SK-N-SH treated with all-trans-retinoic acid at 6 μM for 48 hours (cell line): ENCODE measurements at regions not wholly inside any gene's neighbourhood (a gene's known extent, or its start where the extent isn't known, plus 50 kb on each side); places are given as distances from the start of the nearest gene placed in this dataset.

Experiments used
- ATAC-seq: fragments of 200-7000 bp; cut with Tn5 transposase; 3 replicates; pipeline ENCODE4 v1.9.1; 2020; ENCODE audit warnings: mild to moderate bottlenecking, moderate library complexity
- ARNTL ChIP-seq: fragments of 450-650 bp; formaldehyde crosslinking; IDR thresholded peaks from 2 replicates; pipeline ENCODE4 v1.5.0; 2020; ENCODE audit warnings: low read depth, mild to moderate bottlenecking, moderate library complexity, borderline replicate concordance
- BACH2 ChIP-seq: fragments of 250-450 bp; sonication (Bioruptor Pico); IDR thresholded peaks from 2 replicates; pipeline ENCODE4 v1.9.0; 2021; ENCODE audit warnings: mild to moderate bottlenecking, borderline replicate concordance
- CSRNP3 ChIP-seq: fragments of 250-450 bp; sonication (Bioruptor Pico); IDR thresholded peaks from 2 replicates; pipeline ENCODE4 v1.5.1; 2021; ENCODE audit warnings: mild to moderate bottlenecking, moderate library complexity
- ESRRG ChIP-seq: fragments of 250-450 bp; sonication (Bioruptor Pico); IDR thresholded peaks from 2 replicates; pipeline ENCODE4 v1.6.1; 2021; ENCODE audit warnings: mild to moderate bottlenecking
- GLIS3 ChIP-seq: fragments of 250-450 bp; sonication (Bioruptor Pico); IDR thresholded peaks from 2 replicates; pipeline ENCODE4 v1.5.0; 2020; ENCODE audit warnings: mild to moderate bottlenecking, moderate library complexity
- ISL1 ChIP-seq: fragments of 250-450 bp; sonication (Bioruptor Pico); IDR thresholded peaks from 2 replicates; pipeline ENCODE4 v2.1.2; 2022; ENCODE audit warnings: mild to moderate bottlenecking, moderate library complexity
- OSR1 ChIP-seq: fragments of 250-450 bp; sonication (Bioruptor Pico); IDR thresholded peaks from 2 replicates; pipeline ENCODE4 v1.8.0; 2022; ENCODE audit warnings: moderate library complexity, mild to moderate bottlenecking, inconsistent platforms
- PATZ1 ChIP-seq: fragments of 250-450 bp; sonication (Bioruptor Pico); IDR thresholded peaks from 2 replicates; pipeline ENCODE4 v1.8.0; 2020; ENCODE audit warnings: mild to moderate bottlenecking, moderate library complexity, borderline replicate concordance
- POU6F1 ChIP-seq: fragments of 250-450 bp; sonication (Bioruptor Pico); IDR thresholded peaks from 2 replicates; pipeline ENCODE4 v1.8.0; 2021; ENCODE audit warnings: low read depth, mild to moderate bottlenecking, moderate library complexity, borderline replicate concordance
- PPARA ChIP-seq: fragments of 250-450 bp; sonication (Bioruptor Pico); IDR thresholded peaks from 2 replicates; pipeline ENCODE4 v1.5.0; 2020; ENCODE audit warnings: mild to moderate bottlenecking, borderline replicate concordance
- RARB ChIP-seq: fragments of 250-450 bp; sonication (Bioruptor Pico); IDR thresholded peaks from 2 replicates; pipeline ENCODE4 v1.8.0; 2021; ENCODE audit warnings: mild to moderate bottlenecking, moderate library complexity
- SNAI2 ChIP-seq: fragments of 250-450 bp; sonication (Bioruptor Pico); IDR thresholded peaks from 2 replicates; pipeline ENCODE4 v1.5.0; 2020; ENCODE audit warnings: mild to moderate bottlenecking, moderate library complexity
- TSHZ2 ChIP-seq: fragments of 250-450 bp; sonication (Bioruptor Pico); IDR thresholded peaks from 2 replicates; pipeline ENCODE4 v1.5.0; 2020; ENCODE audit warnings: mild to moderate bottlenecking, moderate library complexity
- ZFP3 ChIP-seq: fragments of 250-450 bp; sonication (Bioruptor Pico); IDR thresholded peaks from 2 replicates; pipeline ENCODE4 v1.5.0; 2020; ENCODE audit warnings: mild to moderate bottlenecking, moderate library complexity
- ZFP30 ChIP-seq: fragments of 450-650 bp; formaldehyde crosslinking; IDR thresholded peaks from 2 replicates; pipeline ENCODE4 v1.5.0; 2022; ENCODE audit warnings: mild to moderate bottlenecking, moderate library complexity
- ZNF565 ChIP-seq: fragments of 450-650 bp; formaldehyde crosslinking; conservative IDR thresholded peaks from 2 replicates; pipeline ENCODE4 v1.5.0; 2020; ENCODE audit warnings: low read depth, mild to moderate bottlenecking, moderate library complexity
- ZNF70 ChIP-seq: fragments of 450-650 bp; formaldehyde crosslinking; IDR thresholded peaks from 2 replicates; pipeline ENCODE4 v1.5.0; 2020; ENCODE audit warnings: mild to moderate bottlenecking, moderate library complexity
- ZNF8 ChIP-seq: fragments of 450-650 bp; formaldehyde crosslinking; IDR thresholded peaks from 2 replicates; pipeline ENCODE4 v1.5.0; 2020; ENCODE audit warnings: mild to moderate bottlenecking, moderate library complexity

GRCh38 chr2:199105826-199106225 is 351.9 kb downstream of the SATB2 start (continued):
- TF ChIP-seq PATZ1 (CRISPR knock-in tag) (no peak), ISL1 (CRISPR knock-in tag) (no peak), ZNF565 (no peak), SNAI2 (CRISPR knock-in tag) (no peak), ESRRG (CRISPR knock-in tag) (no peak), ZNF70 (CRISPR knock-in tag) (no peak), ZFP30 (CRISPR knock-in tag) (no peak)

- TF ChIP-seq RARB (CRISPR knock-in tag) (no peak), TSHZ2 (CRISPR knock-in tag) (no peak), ARNTL (CRISPR knock-in tag) (no peak), POU6F1 (CRISPR knock-in tag) (no peak), PPARA (no peak), ZFP3 (no peak), BACH2 (no peak), OSR1 (no peak), ZNF8 (CRISPR knock-in tag) (no peak), CSRNP3 (CRISPR knock-in tag) (no peak), ZNF565 (no peak), PATZ1 (CRISPR knock-in tag) (no peak), GLIS3 (CRISPR knock-in tag) (no peak)
- no peak for ATAC-seq
Observed at GRCh38 chr2:199101487-199101886, 356.3 kb downstream of the SATB2 start.

- ATAC-seq, result no peak
- no peak for TF ChIP-seq ISL1 (CRISPR knock-in tag)
Observed at GRCh38 chr2:199100326-199101110, 357.2 kb downstream of the SATB2 start.

- TF ChIP-seq ZNF70 (CRISPR knock-in tag), result no peak
- TF ChIP-seq, all 23 proteins: peak for 0
- no peak for ATAC-seq
Observed at GRCh38 chr2:199092419-199092818, 365.3 kb downstream of the SATB2 start.
